ENCODE measurements at regions not wholly inside any gene's neighbourhood (a gene's known extent, or its start where the extent isn't known, plus 50 kb on each side); places are given as distances from the start of the nearest gene placed in this dataset.
"Not testable (repeated sequence)": the region's sequence is repeated elsewhere in the genome, so short reads cannot be mapped to it uniquely, and the experiment has no call there.

DNA sequence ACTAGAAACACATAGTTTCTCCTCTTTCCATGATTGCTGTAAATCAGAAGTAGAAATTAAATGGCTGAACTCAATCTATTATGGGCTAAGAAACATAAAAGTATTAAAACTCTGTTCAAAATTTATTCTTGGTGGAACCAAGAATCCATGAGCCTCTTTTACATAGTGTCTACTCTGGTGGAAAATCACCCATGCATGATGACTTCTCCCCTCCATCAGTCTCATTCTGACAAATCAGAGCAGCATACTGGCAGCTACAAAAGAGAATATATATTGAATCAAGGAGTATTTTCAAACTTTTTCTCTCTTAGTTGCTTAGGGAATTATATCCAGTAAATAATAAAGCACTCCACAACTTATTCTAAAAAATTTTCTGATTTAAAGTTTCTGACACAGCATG lies 536.9 kb upstream of the CCDC54 start:
- no peak for DNase-seq

GRCh38 chr3:106842151-106842550 lies 535.1 kb upstream of the CCDC54 start:
- DNase-seq = no peak

DNA sequence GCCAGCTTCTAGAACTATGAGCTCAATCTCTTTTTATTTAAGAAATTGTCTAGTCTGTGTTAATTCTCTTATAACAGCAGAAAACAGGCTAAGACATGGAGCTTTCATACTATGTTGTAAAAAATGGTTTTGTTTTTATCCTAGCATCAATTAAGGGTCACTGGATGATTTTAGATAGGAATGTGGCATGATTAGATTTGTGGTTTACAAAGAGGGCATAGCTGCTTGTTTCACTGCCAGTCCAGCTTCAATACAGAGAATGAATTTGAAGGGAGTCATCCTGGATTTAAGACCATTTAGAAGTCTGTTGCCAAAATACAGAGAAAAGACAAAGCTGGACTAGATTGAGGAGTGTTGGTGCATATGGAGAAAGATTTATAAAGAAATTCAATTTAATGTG lies 532.6 kb upstream of the CCDC54 start:
- DNase-seq = no peak

DNA sequence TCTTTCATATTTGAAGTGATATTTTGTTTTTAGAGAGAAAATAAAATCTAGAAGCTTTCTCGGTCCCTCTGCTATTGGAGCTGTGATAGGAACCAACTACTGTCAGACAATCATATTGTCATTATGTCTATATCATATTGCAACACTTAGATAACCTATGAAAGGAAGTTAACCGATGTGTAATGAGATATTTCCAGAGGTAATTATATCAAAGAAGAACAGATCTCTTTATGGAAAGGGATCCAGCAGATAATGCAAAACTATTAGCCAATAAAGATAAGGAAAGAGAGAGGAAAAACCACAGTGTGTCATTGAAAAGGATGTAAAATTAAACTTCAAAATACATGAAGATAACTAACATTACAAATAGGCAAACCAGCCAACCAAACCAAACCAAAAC lies 529.1 kb upstream of the CCDC54 start:
- DNase-seq = no peak

- DNase-seq = no peak
Measured at GRCh38 chr3:106850437-106850836, 526.8 kb upstream of the CCDC54 start.

GRCh38 chr3:106858321-106858720 lies 518.9 kb upstream of the CCDC54 start:
- DNase-seq = not testable (repeated sequence)

- DNase-seq = no peak
Measured at GRCh38 chr3:106860182-106860581, 517.1 kb upstream of the CCDC54 start.

DNA sequence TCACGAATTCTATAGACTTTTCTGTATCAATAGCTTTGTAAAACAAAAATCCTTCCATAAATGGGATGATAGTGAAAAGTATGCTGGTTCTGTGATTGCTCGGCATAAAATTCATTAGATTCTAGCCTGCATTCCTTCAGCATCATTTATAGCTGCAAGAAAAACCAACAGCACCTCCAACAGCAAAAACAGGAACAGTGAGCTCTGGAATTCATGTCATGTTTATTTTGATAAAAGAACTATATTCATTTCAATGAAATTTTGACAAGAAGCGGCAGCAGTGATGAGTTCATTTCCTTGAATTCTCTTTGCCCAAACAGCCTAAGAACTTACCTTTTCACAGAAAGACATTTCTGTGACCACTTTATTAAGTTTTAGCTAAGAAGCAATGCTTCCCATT lies 515.2 kb upstream of the CCDC54 start:
- no peak for DNase-seq

- DNase-seq = no peak
Measured at GRCh38 chr3:106877627-106878026, 499.6 kb upstream of the CCDC54 start.

DNA sequence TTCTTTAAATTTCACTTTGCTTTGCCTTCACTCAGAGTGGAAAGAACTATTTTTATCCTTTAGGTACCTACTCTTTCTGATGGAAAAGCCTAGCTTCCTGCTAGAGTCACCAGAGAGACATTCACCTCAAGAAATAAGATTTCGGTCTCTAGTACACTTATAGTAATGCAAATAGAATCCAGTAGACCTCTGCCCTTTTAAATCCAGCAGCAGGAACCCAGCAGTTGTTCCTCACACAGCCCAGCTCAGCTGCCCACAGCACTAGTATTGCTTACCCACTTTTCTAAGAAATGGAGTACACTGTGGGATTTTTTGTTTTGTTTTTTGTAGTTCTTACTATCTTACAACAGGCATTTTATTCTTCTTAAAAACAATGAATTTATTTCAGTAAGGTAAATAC lies 497.0 kb upstream of the CCDC54 start:
- DNase-seq = no peak

DNA sequence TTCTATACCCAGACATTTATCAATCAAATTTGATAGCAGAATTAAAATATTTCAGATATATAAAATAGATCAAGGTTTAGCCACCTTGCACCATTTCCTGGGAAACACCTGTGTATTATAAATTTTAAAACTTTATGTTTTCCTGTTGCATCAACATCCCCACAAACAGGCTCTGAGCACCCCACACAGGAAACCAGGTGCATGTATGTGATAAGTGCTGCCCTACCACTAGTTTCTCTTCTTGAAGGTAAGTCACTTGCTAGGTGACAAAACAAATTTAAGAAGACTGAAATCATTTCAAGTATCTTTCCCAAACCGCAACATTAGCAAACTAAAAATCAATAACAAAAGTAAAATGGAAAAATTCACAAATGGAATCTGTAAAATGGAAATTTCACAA lies 496.1 kb upstream of the CCDC54 start:
- DNase-seq = no peak

GRCh38 chr3:106882297-106882696 lies 494.9 kb upstream of the CCDC54 start:
- no peak for DNase-seq

GRCh38 chr3:106906074-106906473 lies 471.2 kb upstream of the CCDC54 start:
- no peak for DNase-seq

- no peak for DNase-seq
Measured at GRCh38 chr3:106908181-106908938, 468.9 kb upstream of the CCDC54 start.

- no peak for DNase-seq
Measured at GRCh38 chr3:106913111-106913698, 464.0 kb upstream of the CCDC54 start.

- no peak for DNase-seq
Measured at GRCh38 chr3:106913966-106914365, 463.3 kb upstream of the CCDC54 start.

GRCh38 chr3:106920609-106921008 lies 456.6 kb upstream of the CCDC54 start:
- DNase-seq = no peak

- no peak for DNase-seq
Measured at GRCh38 chr3:106929081-106929480, 448.2 kb upstream of the CCDC54 start.

DNA sequence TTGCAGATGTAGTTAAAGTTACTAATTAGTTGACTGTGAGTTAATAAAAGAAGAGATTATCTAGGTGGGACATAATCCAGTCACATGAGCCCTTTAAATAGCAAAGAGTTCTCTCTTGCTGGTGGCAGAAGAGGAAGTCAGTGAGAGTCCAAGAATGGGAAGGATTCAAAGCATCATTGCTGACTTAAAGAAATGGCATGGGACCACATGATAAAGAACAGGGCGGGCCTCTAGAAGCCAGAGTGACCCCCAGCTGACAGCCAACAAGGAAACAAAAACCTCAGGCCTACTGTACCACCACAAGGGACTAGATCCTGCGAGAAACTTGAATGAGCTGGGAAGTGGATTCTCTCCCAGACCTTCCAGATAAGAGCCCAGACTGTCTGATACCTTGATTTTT lies 447.2 kb upstream of the CCDC54 start:
- no peak for DNase-seq

GRCh38 chr3:106931904-106932303 lies 445.3 kb upstream of the CCDC54 start:
- DNase-seq = no peak

DNA sequence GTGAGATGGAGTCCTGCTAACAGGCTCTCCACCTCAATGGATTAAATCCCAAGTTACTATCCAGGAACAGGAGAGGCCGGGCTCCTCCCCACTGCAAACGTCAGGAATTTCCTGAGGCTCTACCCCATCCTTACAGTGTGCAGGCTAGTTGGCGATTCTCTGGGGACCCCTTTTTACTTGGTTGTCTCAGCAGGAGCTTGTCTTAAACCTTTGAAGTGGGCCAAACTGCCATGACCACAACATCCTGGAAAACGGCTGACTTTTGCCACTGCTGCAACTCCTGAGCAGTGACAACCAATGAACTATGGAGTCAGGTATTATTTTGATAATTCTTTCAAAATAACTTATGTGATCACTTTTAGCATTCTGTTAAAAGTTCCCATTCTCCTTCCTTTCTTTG lies 440.9 kb upstream of the CCDC54 start:
- DNase-seq = no peak

DNA sequence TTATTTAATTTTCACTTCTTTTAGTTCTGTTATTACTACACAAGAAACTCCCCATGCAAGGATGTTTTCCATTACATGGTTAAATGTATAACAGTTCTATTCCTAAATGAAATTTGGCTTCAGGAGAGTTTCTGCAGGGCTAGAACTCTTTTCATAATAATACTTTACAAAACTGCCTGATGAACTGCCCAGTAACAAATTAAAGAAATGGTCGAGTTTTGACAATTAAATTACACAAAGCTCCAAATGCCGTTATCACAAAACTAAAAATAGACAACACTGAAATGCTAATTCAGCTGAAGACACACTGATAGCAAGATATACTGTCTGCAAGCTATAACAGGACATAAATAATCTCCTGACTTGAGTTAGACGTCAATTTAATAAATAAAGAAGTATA lies 435.2 kb upstream of the CCDC54 start:
- DNase-seq = no peak

- no peak for DNase-seq
Measured at GRCh38 chr3:106943071-106943470, 434.2 kb upstream of the CCDC54 start.

DNA sequence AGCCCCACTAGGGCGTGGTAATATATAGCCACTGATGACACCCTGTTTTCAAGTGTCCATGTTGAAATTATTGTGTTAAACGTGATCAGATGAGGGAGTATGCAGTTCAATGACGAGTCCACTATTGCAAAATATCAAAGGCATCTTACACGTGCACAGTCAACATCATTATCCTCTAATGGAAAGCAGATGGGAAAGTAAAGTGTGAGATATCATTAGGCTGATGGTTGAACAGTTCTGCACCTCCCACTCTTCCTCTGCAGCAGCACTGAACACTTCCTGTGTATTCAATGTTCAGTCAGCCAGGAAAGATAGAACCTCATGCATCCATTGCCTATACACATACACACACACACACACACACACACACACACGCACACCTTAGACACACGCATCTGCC lies 431.8 kb upstream of the CCDC54 start:
- DNase-seq = no peak

GRCh38 chr3:106946866-106947265 lies 430.4 kb upstream of the CCDC54 start:
- DNase-seq = no peak
